ENCODE measurements at regions not wholly inside any gene's neighbourhood (a gene's known extent, or its start where the extent isn't known, plus 50 kb on each side); places are given as distances from the start of the nearest gene placed in this dataset.

DNA sequence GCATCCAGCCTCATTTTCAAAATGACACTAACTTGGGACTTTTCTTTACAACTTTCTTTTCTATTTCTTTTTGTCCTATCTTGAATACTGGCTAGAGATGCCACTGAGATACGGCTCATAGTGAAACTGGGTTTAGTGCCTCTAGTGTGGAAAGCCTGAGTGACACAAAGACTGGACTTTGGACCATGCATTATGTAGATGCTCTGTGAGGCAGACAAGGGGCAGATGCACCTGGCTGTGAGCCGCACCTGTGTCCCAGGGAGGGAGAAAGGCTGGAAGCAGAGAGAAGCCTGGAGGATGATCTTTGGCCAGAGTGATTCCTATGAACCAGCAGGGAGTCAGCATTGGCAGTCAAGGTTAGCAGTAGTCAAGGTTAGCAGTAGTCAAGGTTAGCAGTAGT lies 852.3 kb upstream of the TMEM132C start:
- TF ChIP-seq CTCF (conservative IDR thresholded peaks at IDR 0.05 in 1 of 2, IDR thresholded peaks at IDR 0.05 in 1 of 2; ENCODE audit: extremely low read depth in 1 of 2, insufficient read depth in 1 of 2, low read depth in 1 of 2, low read length in 2 of 2) (no peak), EZH2 (IDR thresholded peaks at IDR 0.05; ENCODE audit: borderline replicate concordance, low read length) (no peak)

Measured in mammary epithelial cell (primary cell).